GF-D8 (cell line): ENCODE measurements at regions not wholly inside any gene's neighbourhood (a gene's known extent, or its start where the extent isn't known, plus 50 kb on each side); places are given as distances from the start of the nearest gene placed in this dataset.

Experiments
- DNase-seq: peaks from one replicate; lab custom pipeline; 2025; lab: John Stamatoyannopoulos, UW

GRCh38 chr13:78426183-78426582 is 177.2 kb downstream of the POU4F1 start:
- no peak for DNase-seq

GRCh38 chr13:78420814-78421213 is 182.5 kb downstream of the POU4F1 start:
- no peak for DNase-seq

GRCh38 chr13:78413887-78414553 is 189.3 kb downstream of the POU4F1 start:
- no peak for DNase-seq

GRCh38 chr13:78410847-78411246 is 192.5 kb downstream of the POU4F1 start:
- DNase-seq = no peak

GRCh38 chr13:78410164-78410563 is 193.2 kb downstream of the POU4F1 start:
- no peak for DNase-seq

- no peak for DNase-seq
Measured at GRCh38 chr13:78409172-78409571, 194.2 kb downstream of the POU4F1 start.

- no peak for DNase-seq
Measured at GRCh38 chr13:78404846-78405360, 198.4 kb downstream of the POU4F1 start.

GRCh38 chr13:78402708-78403400 is 200.5 kb downstream of the POU4F1 start:
- no peak for DNase-seq

GRCh38 chr13:78401873-78402707 is 201.3 kb downstream of the POU4F1 start:
- no peak for DNase-seq

- no peak for DNase-seq
Measured at GRCh38 chr13:78398743-78399410, 204.5 kb downstream of the POU4F1 start.

GRCh38 chr13:78393286-78394142 is 209.8 kb downstream of the POU4F1 start:
- DNase-seq = no peak

- no peak for DNase-seq
Measured at GRCh38 chr13:78383899-78384298, 219.5 kb downstream of the POU4F1 start.

- no peak for DNase-seq
Measured at GRCh38 chr13:78383071-78383484, 220.3 kb downstream of the POU4F1 start.

- DNase-seq = no peak
Measured at GRCh38 chr13:78382491-78382890, 220.9 kb downstream of the POU4F1 start.

GRCh38 chr13:78376822-78377221 is 226.5 kb downstream of the POU4F1 start:
- DNase-seq = no peak

- DNase-seq = no peak
Measured at GRCh38 chr13:78376033-78376432, 227.3 kb downstream of the POU4F1 start.

GRCh38 chr13:78372581-78372980 is 230.8 kb downstream of the POU4F1 start:
- DNase-seq = no peak

- DNase-seq = no peak
Measured at GRCh38 chr13:78370231-78370630, 233.1 kb downstream of the POU4F1 start.

GRCh38 chr13:78364711-78365110 is 238.6 kb downstream of the POU4F1 start:
- DNase-seq = no peak

- DNase-seq = no peak
Measured at GRCh38 chr13:78341032-78341431, 262.3 kb downstream of the POU4F1 start.

- no peak for DNase-seq
Measured at GRCh38 chr13:78339927-78340326, 263.4 kb downstream of the POU4F1 start.
